ENCODE measurements at regions not wholly inside any gene's neighbourhood (a gene's known extent, or its start where the extent isn't known, plus 50 kb on each side); places are given as distances from the start of the nearest gene placed in this dataset.

DNA sequence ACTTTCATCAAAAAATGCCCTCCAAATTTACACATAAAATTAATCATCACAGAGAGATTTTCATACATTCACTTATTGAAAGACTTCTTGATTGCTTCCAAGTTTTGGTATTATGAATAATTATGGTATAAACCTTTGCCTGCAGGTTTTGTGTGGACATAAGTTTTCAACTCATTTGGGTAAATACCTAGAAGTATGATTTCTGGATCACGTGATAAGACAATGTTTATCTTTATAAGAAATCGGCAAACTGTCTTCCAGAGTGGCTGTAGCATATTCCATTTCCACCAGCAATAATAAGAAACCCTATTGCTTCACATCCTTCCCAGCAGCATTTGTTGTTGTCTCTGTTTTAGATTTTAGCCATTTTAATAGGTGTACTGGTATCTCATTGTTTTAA, 1507.0 kb upstream of the IGFBP7 start:
- no peaks in the 10 kb centered on the region for H3K27me3 ChIP-seq (ENCODE audit: insufficient read depth, low read depth, low read length)
- no peak overlapping the region for H3K4me2 ChIP-seq (ENCODE audit: low read length)
- no peaks in the 10 kb centered on the region for H3K36me3 ChIP-seq (ENCODE audit: insufficient read depth, low read length)
- no peaks in the 10 kb centered on the region for H3K79me2 ChIP-seq (replicated peaks; ENCODE audit: insufficient read depth, low read length)
- no peaks in the 10 kb centered on the region for H3K9me2 ChIP-seq (ENCODE audit: insufficient read depth, low read length)
- no peaks in the 10 kb centered on the region for H3K9me3 ChIP-seq (ENCODE audit: low read length)
- H3K9ac ChIP-seq (ENCODE audit: low read length), result no peak overlapping the region
- no peaks in the 10 kb centered on the region for H4K20me1 ChIP-seq (ENCODE audit: insufficient read depth)
- no peak overlapping the region for H2AFZ ChIP-seq (ENCODE audit: low read depth, low read length)
- H3F3A ChIP-seq (ENCODE audit: insufficient read depth, low read length, poor library complexity, severe bottlenecking), result no peaks in the 10 kb centered on the region
- TF ChIP-seq EZH2 (IDR thresholded peaks at IDR 0.05; ENCODE audit: borderline replicate concordance, insufficient read depth, low read length, poor library complexity, severe bottlenecking), result no peak
- TF ChIP-seq POLR2AphosphoS5 (IDR thresholded peaks at IDR 0.05), result no peak
- TF ChIP-seq, protein P1, sequence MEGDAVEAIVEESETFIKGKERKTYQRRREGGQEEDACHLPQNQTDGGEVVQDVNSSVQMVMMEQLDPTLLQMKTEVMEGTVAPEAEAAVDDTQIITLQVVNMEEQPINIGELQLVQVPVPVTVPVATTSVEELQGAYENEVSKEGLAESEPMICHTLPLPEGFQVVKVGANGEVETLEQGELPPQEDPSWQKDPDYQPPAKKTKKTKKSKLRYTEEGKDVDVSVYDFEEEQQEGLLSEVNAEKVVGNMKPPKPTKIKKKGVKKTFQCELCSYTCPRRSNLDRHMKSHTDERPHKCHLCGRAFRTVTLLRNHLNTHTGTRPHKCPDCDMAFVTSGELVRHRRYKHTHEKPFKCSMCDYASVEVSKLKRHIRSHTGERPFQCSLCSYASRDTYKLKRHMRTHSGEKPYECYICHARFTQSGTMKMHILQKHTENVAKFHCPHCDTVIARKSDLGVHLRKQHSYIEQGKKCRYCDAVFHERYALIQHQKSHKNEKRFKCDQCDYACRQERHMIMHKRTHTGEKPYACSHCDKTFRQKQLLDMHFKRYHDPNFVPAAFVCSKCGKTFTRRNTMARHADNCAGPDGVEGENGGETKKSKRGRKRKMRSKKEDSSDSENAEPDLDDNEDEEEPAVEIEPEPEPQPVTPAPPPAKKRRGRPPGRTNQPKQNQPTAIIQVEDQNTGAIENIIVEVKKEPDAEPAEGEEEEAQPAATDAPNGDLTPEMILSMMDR (IDR thresholded peaks at IDR 0.05; ENCODE audit: poor library complexity, severe bottlenecking), result no peak
- TF ChIP-seq EP300 (conservative IDR thresholded peaks at IDR 0.05; ENCODE audit: poor library complexity, severe bottlenecking), result no peak
- TF ChIP-seq SMC3 (conservative IDR thresholded peaks at IDR 0.05; ENCODE audit: poor library complexity), result no peak
- TF ChIP-seq, protein P2, sequence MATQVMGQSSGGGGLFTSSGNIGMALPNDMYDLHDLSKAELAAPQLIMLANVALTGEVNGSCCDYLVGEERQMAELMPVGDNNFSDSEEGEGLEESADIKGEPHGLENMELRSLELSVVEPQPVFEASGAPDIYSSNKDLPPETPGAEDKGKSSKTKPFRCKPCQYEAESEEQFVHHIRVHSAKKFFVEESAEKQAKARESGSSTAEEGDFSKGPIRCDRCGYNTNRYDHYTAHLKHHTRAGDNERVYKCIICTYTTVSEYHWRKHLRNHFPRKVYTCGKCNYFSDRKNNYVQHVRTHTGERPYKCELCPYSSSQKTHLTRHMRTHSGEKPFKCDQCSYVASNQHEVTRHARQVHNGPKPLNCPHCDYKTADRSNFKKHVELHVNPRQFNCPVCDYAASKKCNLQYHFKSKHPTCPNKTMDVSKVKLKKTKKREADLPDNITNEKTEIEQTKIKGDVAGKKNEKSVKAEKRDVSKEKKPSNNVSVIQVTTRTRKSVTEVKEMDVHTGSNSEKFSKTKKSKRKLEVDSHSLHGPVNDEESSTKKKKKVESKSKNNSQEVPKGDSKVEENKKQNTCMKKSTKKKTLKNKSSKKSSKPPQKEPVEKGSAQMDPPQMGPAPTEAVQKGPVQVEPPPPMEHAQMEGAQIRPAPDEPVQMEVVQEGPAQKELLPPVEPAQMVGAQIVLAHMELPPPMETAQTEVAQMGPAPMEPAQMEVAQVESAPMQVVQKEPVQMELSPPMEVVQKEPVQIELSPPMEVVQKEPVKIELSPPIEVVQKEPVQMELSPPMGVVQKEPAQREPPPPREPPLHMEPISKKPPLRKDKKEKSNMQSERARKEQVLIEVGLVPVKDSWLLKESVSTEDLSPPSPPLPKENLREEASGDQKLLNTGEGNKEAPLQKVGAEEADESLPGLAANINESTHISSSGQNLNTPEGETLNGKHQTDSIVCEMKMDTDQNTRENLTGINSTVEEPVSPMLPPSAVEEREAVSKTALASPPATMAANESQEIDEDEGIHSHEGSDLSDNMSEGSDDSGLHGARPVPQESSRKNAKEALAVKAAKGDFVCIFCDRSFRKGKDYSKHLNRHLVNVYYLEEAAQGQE (IDR thresholded peaks at IDR 0.05; ENCODE audit: borderline replicate concordance), result no peak
- no peak for TF ChIP-seq RAD21 (conservative IDR thresholded peaks at IDR 0.05)
- TF ChIP-seq MXI1 (conservative IDR thresholded peaks at IDR 0.05; ENCODE audit: poor library complexity, severe bottlenecking), result no peak
- TF ChIP-seq TAF1 (IDR thresholded peaks at IDR 0.05; ENCODE audit: low read depth), result no peak
- H3K4me3 ChIP-seq (ENCODE audit: low read length), result no peak overlapping the region
- no peak overlapping the region for H3K27ac ChIP-seq (ENCODE audit: low read length)

DNA sequence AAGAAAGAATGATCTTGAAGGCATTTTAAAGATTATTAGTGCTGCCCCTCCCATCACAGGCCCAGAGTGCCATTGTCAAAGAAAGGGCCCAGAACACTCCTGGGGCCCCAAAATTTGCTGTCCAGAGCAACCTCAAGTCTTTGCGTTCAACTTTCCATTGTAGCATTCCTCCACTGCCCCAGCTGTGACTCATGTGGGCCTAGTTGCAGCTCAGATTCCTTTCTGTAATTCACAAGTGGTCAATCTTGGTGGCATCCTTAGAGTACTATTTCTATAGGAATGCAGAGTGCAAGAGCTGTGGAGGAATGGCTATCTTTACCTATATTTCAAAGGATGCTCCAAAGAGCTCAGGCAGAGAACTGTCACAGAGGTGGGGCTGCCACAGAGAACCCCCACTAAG, 1500.8 kb upstream of the IGFBP7 start:
- H3K27me3 ChIP-seq (ENCODE audit: insufficient read depth, low read depth, low read length), result no peaks in the 10 kb centered on the region
- H3K36me3 ChIP-seq (ENCODE audit: insufficient read depth, low read length), result no peaks in the 10 kb centered on the region
- H3K79me2 ChIP-seq (replicated peaks; ENCODE audit: insufficient read depth, low read length), result no peaks in the 10 kb centered on the region
- no peaks in the 10 kb centered on the region for H3K9me3 ChIP-seq (ENCODE audit: low read length)
- TF ChIP-seq POLR2AphosphoS5 (IDR thresholded peaks at IDR 0.05) (no peak), EZH2 (IDR thresholded peaks at IDR 0.05; ENCODE audit: borderline replicate concordance, insufficient read depth, low read length, poor library complexity, severe bottlenecking) (no peak), SMC3 (conservative IDR thresholded peaks at IDR 0.05; ENCODE audit: poor library complexity) (no peak), RAD21 (conservative IDR thresholded peaks at IDR 0.05) (no peak), TAF1 (IDR thresholded peaks at IDR 0.05; ENCODE audit: low read depth) (no peak), EP300 (conservative IDR thresholded peaks at IDR 0.05; ENCODE audit: poor library complexity, severe bottlenecking) (no peak), MXI1 (conservative IDR thresholded peaks at IDR 0.05; ENCODE audit: poor library complexity, severe bottlenecking) (no peak)
- TF ChIP-seq, protein P2 (IDR thresholded peaks at IDR 0.05; ENCODE audit: borderline replicate concordance), result no peak
- TF ChIP-seq, protein P1 (IDR thresholded peaks at IDR 0.05; ENCODE audit: poor library complexity, severe bottlenecking), result no peak
- no peaks in the 10 kb centered on the region for H3F3A ChIP-seq (ENCODE audit: insufficient read depth, low read length, poor library complexity, severe bottlenecking)
- H3K27ac ChIP-seq (ENCODE audit: low read length), result no peak overlapping the region
- no peaks in the 10 kb centered on the region for H4K20me1 ChIP-seq (ENCODE audit: insufficient read depth)
- H3K9me2 ChIP-seq (ENCODE audit: insufficient read depth, low read length), result no peaks in the 10 kb centered on the region
- H3K4me3 ChIP-seq (ENCODE audit: low read length), result no peak overlapping the region
- H2AFZ ChIP-seq (ENCODE audit: low read depth, low read length), result no peak overlapping the region
- no peak overlapping the region for H3K9ac ChIP-seq (ENCODE audit: low read length)
- no peak overlapping the region for H3K4me2 ChIP-seq (ENCODE audit: low read length)
